PC-3 (cell line): ENCODE measurements at regions not wholly inside any gene's neighbourhood (a gene's known extent, or its start where the extent isn't known, plus 50 kb on each side); places are given as distances from the start of the nearest gene placed in this dataset.
"Not testable (repeated sequence)": the region's sequence is repeated elsewhere in the genome, so short reads cannot be mapped to it uniquely, and the experiment has no call there.

ENCODE experiments used
- ATAC-seq: fragments of 200-7000 bp; cut with Tn5 transposase; 2 replicates; pipeline ENCODE4 v1.9.1; 2020; ENCODE audit warnings: mild to moderate bottlenecking, moderate library complexity
- BruUV-seq: library from RNA; stranded (reverse); fragments of 400-500 nt; replicated peaks from 2 replicates; lab custom pipeline; 2021; lab: Mats Ljungman, UMichigan
- CTCF ChIA-PET: fragments of 300-600 bp; sonication (Branson Sonifier 250); formaldehyde crosslinking; loops from one replicate; lab custom pipeline; 2022; ENCODE audit warnings: antibody characterized with exemption; lab: Charles Lee
- POLR2A ChIA-PET: fragments of 300-600 bp; sonication (Branson Sonifier 250); formaldehyde crosslinking; loops from one replicate; lab custom pipeline; 2022; ENCODE audit warnings: antibody characterized with exemption; ENCODE audit not compliant: unreplicated experiment; lab: Charles Lee
- DNase-seq: peaks from one replicate; pipeline ENCODE4 v3.0.0-alpha.2; 2015
- H2AFZ ChIP-seq: fragments of 300-600 bp; sonication (generic); 2 replicates; pipeline ENCODE4 v1.6.0; 2016; ENCODE audit warnings: antibody characterized with exemption, low read length
- H3F3A ChIP-seq: fragments of 300-600 bp; sonication (generic); one replicate; pipeline ENCODE4 v1.6.0; 2017; ENCODE audit warnings: antibody characterized with exemption, low read length, control low read depth, mild to moderate bottlenecking; ENCODE audit not compliant: unreplicated experiment
- H3K27ac ChIP-seq: fragments of 300-600 bp; sonication (generic); 2 replicates; pipeline ENCODE4 v1.5.1; 2016; ENCODE audit warnings: mild to moderate bottlenecking, low read length
- H3K27me3 ChIP-seq: fragments of 300-600 bp; sonication (generic); 2 replicates; pipeline ENCODE4 v1.6.1; 2016; ENCODE audit warnings: low read length, mixed read lengths
- H3K36me3 ChIP-seq: fragments of 300-600 bp; sonication (generic); 2 replicates; pipeline ENCODE4 v1.6.1; 2016; ENCODE audit warnings: low read depth, mixed run types, low read length, mixed read lengths
- H3K4me1 ChIP-seq: fragments of 300-600 bp; sonication (generic); 2 replicates; pipeline ENCODE4 v1.5.1; 2016; ENCODE audit warnings: low read length; ENCODE audit not compliant: insufficient read depth
- H3K4me2 ChIP-seq: fragments of 300-600 bp; sonication (generic); 2 replicates; pipeline ENCODE4 v1.6.0; 2016; ENCODE audit warnings: low read length
- H3K4me3 ChIP-seq: fragments of 300-600 bp; sonication (generic); 2 replicates; pipeline ENCODE4 v1.5.1; 2016; ENCODE audit warnings: mild to moderate bottlenecking, low read length, mixed read lengths
- H3K79me2 ChIP-seq: fragments of 300-600 bp; sonication (generic); 2 replicates; pipeline ENCODE4 v1.6.1; 2017; ENCODE audit warnings: low read length, mixed read lengths
- H3K9ac ChIP-seq: fragments of 300-600 bp; sonication (generic); 2 replicates; pipeline ENCODE4 v1.6.0; 2016; ENCODE audit warnings: mild to moderate bottlenecking, low read length
- H3K9me2 ChIP-seq: fragments of 300-600 bp; sonication (generic); replicated peaks from 2 replicates; pipeline ENCODE4 v1.6.1; 2016; ENCODE audit warnings: mixed run types, low read length, mixed read lengths
- H3K9me3 ChIP-seq: fragments of 300-600 bp; sonication (generic); 2 replicates; pipeline ENCODE4 v1.6.1; 2016; ENCODE audit warnings: low read length, mixed read lengths
- H4K20me1 ChIP-seq: fragments of 300-600 bp; sonication (generic); 2 replicates; pipeline ENCODE4 v1.6.1; 2016; ENCODE audit warnings: low read length, mixed read lengths
- EZH2 ChIP-seq: fragments of 300-600 bp; sonication (generic); IDR thresholded peaks from one replicate; pipeline ENCODE4 v1.6.1; 2017; ENCODE audit warnings: antibody characterized with exemption, mild to moderate bottlenecking, low read length; ENCODE audit not compliant: unreplicated experiment
- EZH2phosphoT487 ChIP-seq: fragments of 300-600 bp; sonication (generic); IDR thresholded peaks from 2 replicates; pipeline ENCODE4 v1.6.1; 2018; ENCODE audit warnings: mild to moderate bottlenecking, antibody characterized with exemption, low read length, borderline replicate concordance
- intact Hi-C: fragments of 100-400 bp; cut with micrococcal nuclease; formaldehyde crosslinking; loops from 2 replicates; pipeline ENCODE4 v1.9.0; 2023
- TF ChIP-seq, protein P1 (sequence below): fragments of 300-600 bp; sonication (generic); conservative IDR thresholded peaks from 2 replicates; pipeline ENCODE4 v1.5.1; 2017; ENCODE audit warnings: antibody characterized with exemption, low read depth, mild to moderate bottlenecking, low read length

GRCh38 chr6:15021074-15021473 lies 224.8 kb upstream of the JARID2 start:
- Histone ChIP-seq H2AFZ (no peak overlapping the region), H3K4me1 (no peaks in the 10 kb centered on the region), H3K27ac (no peak overlapping the region), H3K36me3 (no peaks in the 10 kb centered on the region), H3K4me3 (no peak overlapping the region), H3K27me3 (no peaks in the 10 kb centered on the region), H3K79me2 (no peaks in the 10 kb centered on the region), H3K9ac (no peak overlapping the region), H3K9me2 (no peaks in the 10 kb centered on the region), H3K9me3 (no peaks in the 10 kb centered on the region), H3K4me2 (no peak overlapping the region), H3F3A (no peaks in the 10 kb centered on the region), H4K20me1 (no peaks in the 10 kb centered on the region)
- no TSS peak for BruUV-seq
- TF ChIP-seq EZH2phosphoT487 (no peak), EZH2 (no peak)
- TF ChIP-seq, protein P1, sequence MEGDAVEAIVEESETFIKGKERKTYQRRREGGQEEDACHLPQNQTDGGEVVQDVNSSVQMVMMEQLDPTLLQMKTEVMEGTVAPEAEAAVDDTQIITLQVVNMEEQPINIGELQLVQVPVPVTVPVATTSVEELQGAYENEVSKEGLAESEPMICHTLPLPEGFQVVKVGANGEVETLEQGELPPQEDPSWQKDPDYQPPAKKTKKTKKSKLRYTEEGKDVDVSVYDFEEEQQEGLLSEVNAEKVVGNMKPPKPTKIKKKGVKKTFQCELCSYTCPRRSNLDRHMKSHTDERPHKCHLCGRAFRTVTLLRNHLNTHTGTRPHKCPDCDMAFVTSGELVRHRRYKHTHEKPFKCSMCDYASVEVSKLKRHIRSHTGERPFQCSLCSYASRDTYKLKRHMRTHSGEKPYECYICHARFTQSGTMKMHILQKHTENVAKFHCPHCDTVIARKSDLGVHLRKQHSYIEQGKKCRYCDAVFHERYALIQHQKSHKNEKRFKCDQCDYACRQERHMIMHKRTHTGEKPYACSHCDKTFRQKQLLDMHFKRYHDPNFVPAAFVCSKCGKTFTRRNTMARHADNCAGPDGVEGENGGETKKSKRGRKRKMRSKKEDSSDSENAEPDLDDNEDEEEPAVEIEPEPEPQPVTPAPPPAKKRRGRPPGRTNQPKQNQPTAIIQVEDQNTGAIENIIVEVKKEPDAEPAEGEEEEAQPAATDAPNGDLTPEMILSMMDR = no peak
- CTCF ChIA-PET = no interaction called here
- no peak for ATAC-seq
- intact Hi-C loops = no loop called here
- no peak for DNase-seq
- POLR2A ChIA-PET = no interaction called here

DNA sequence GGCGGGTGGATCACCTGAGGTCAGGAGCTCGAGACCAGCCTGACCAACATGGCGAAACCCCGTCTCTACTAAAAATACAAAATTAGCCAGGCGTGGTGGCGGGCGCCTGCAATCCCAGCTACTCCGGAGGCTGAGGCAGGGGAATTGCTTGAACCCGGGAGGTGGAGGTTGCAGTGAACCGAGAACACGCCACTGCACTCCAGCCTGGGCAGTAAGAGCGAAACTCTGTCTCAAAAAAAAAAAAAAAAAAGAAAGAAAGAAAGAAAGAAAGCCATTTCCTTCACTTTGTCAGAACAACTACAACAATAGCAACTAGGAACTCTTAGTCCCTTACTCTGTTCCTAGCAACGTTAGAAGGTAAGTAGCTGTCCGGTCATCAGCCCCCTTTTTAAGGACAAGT lies 222.9 kb upstream of the JARID2 start:
- H3F3A ChIP-seq, H3K27ac ChIP-seq, H3K4me2 ChIP-seq, H4K20me1 ChIP-seq, ATAC-seq, H3K4me3 ChIP-seq, H2AFZ ChIP-seq, H3K9me2 ChIP-seq, H3K9ac ChIP-seq, H3K27me3 ChIP-seq, H3K79me2 ChIP-seq, H3K9me3 ChIP-seq, BruUV-seq, H3K36me3 ChIP-seq, intact Hi-C loops, POLR2A ChIA-PET, CTCF ChIA-PET, DNase-seq: not testable (repeated sequence)
- H3K4me1 ChIP-seq = peaks cover 11% of the 10 kb centered on the region; the same call in 1 of the 2 replicates

DNA sequence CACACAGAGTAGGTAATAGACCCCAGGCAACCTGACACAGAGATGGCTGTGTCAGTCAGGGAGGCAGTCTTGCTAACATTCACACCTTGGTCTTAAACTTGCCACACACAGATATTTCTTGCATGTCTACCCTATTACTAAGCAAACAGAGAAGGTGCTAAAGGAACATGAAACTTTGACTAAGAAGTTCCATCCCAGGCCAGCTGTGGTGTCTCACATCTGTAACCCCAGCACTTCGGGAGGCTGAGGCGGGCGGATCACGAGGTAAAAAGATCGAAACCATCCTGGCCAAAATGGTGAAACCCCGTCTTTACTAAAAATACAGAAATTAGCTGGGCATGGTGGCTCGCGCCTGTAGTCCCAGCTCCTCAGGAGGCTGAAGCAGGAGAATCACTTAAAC lies 222.4 kb upstream of the JARID2 start:
- H4K20me1 ChIP-seq = no peaks in the 10 kb centered on the region
- H3F3A ChIP-seq = no peaks in the 10 kb centered on the region
- no peak overlapping the region for H3K9ac ChIP-seq
- TF ChIP-seq EZH2 = no peak
- TF ChIP-seq, protein P1 = no peak
- no peak for TF ChIP-seq EZH2phosphoT487
- DNase-seq (no peak), ATAC-seq (no peak)
- H3K27ac ChIP-seq = no peak overlapping the region
- peaks cover 11% of the 10 kb centered on the region; the same call in 1 of the 2 replicates for H3K4me1 ChIP-seq
- ChIA-PET CTCF (no interaction called here), POLR2A (no interaction called here)
- H2AFZ ChIP-seq = no peak overlapping the region
- H3K9me2 ChIP-seq = no peaks in the 10 kb centered on the region
- H3K79me2 ChIP-seq = no peaks in the 10 kb centered on the region
- no peak overlapping the region for H3K4me2 ChIP-seq
- H3K4me3 ChIP-seq = no peak overlapping the region
- no TSS peak for BruUV-seq
- no peaks in the 10 kb centered on the region for H3K9me3 ChIP-seq
- no peaks in the 10 kb centered on the region for H3K36me3 ChIP-seq
- intact Hi-C loops = no loop called here
- no peaks in the 10 kb centered on the region for H3K27me3 ChIP-seq
